PC-3 (cell line): ENCODE measurements at regions not wholly inside any gene's neighbourhood (a gene's known extent, or its start where the extent isn't known, plus 50 kb on each side); places are given as distances from the start of the nearest gene placed in this dataset.

Experiments
- ATAC-seq: fragments of 200-7000 bp; cut with Tn5 transposase; 2 replicates; pipeline ENCODE4 v1.9.1; 2020; ENCODE audit warnings: mild to moderate bottlenecking, moderate library complexity
- BruUV-seq: library from RNA; stranded (reverse); fragments of 400-500 nt; replicated peaks from 2 replicates; lab custom pipeline; 2021; lab: Mats Ljungman, UMichigan
- CTCF ChIA-PET: fragments of 300-600 bp; sonication (Branson Sonifier 250); formaldehyde crosslinking; loops from one replicate; lab custom pipeline; 2022; ENCODE audit warnings: antibody characterized with exemption; lab: Charles Lee
- POLR2A ChIA-PET: fragments of 300-600 bp; sonication (Branson Sonifier 250); formaldehyde crosslinking; loops from one replicate; lab custom pipeline; 2022; ENCODE audit warnings: antibody characterized with exemption; ENCODE audit not compliant: unreplicated experiment; lab: Charles Lee
- DNase-seq: peaks from one replicate; pipeline ENCODE4 v3.0.0-alpha.2; 2015
- H2AFZ ChIP-seq: fragments of 300-600 bp; sonication (generic); 2 replicates; pipeline ENCODE4 v1.6.0; 2016; ENCODE audit warnings: antibody characterized with exemption, low read length
- H3F3A ChIP-seq: fragments of 300-600 bp; sonication (generic); one replicate; pipeline ENCODE4 v1.6.0; 2017; ENCODE audit warnings: antibody characterized with exemption, low read length, control low read depth, mild to moderate bottlenecking; ENCODE audit not compliant: unreplicated experiment
- H3K27ac ChIP-seq: fragments of 300-600 bp; sonication (generic); 2 replicates; pipeline ENCODE4 v1.5.1; 2016; ENCODE audit warnings: mild to moderate bottlenecking, low read length
- H3K27me3 ChIP-seq: fragments of 300-600 bp; sonication (generic); 2 replicates; pipeline ENCODE4 v1.6.1; 2016; ENCODE audit warnings: low read length, mixed read lengths
- H3K36me3 ChIP-seq: fragments of 300-600 bp; sonication (generic); 2 replicates; pipeline ENCODE4 v1.6.1; 2016; ENCODE audit warnings: low read depth, mixed run types, low read length, mixed read lengths
- H3K4me1 ChIP-seq: fragments of 300-600 bp; sonication (generic); 2 replicates; pipeline ENCODE4 v1.5.1; 2016; ENCODE audit warnings: low read length; ENCODE audit not compliant: insufficient read depth
- H3K4me2 ChIP-seq: fragments of 300-600 bp; sonication (generic); 2 replicates; pipeline ENCODE4 v1.6.0; 2016; ENCODE audit warnings: low read length
- H3K4me3 ChIP-seq: fragments of 300-600 bp; sonication (generic); 2 replicates; pipeline ENCODE4 v1.5.1; 2016; ENCODE audit warnings: mild to moderate bottlenecking, low read length, mixed read lengths
- H3K79me2 ChIP-seq: fragments of 300-600 bp; sonication (generic); 2 replicates; pipeline ENCODE4 v1.6.1; 2017; ENCODE audit warnings: low read length, mixed read lengths
- H3K9ac ChIP-seq: fragments of 300-600 bp; sonication (generic); 2 replicates; pipeline ENCODE4 v1.6.0; 2016; ENCODE audit warnings: mild to moderate bottlenecking, low read length
- H3K9me2 ChIP-seq: fragments of 300-600 bp; sonication (generic); replicated peaks from 2 replicates; pipeline ENCODE4 v1.6.1; 2016; ENCODE audit warnings: mixed run types, low read length, mixed read lengths
- H3K9me3 ChIP-seq: fragments of 300-600 bp; sonication (generic); 2 replicates; pipeline ENCODE4 v1.6.1; 2016; ENCODE audit warnings: low read length, mixed read lengths
- H4K20me1 ChIP-seq: fragments of 300-600 bp; sonication (generic); 2 replicates; pipeline ENCODE4 v1.6.1; 2016; ENCODE audit warnings: low read length, mixed read lengths
- EZH2 ChIP-seq: fragments of 300-600 bp; sonication (generic); IDR thresholded peaks from one replicate; pipeline ENCODE4 v1.6.1; 2017; ENCODE audit warnings: antibody characterized with exemption, mild to moderate bottlenecking, low read length; ENCODE audit not compliant: unreplicated experiment
- EZH2phosphoT487 ChIP-seq: fragments of 300-600 bp; sonication (generic); IDR thresholded peaks from 2 replicates; pipeline ENCODE4 v1.6.1; 2018; ENCODE audit warnings: mild to moderate bottlenecking, antibody characterized with exemption, low read length, borderline replicate concordance
- intact Hi-C: fragments of 100-400 bp; cut with micrococcal nuclease; formaldehyde crosslinking; loops from 2 replicates; pipeline ENCODE4 v1.9.0; 2023
- TF ChIP-seq, protein P1 (sequence below): fragments of 300-600 bp; sonication (generic); conservative IDR thresholded peaks from 2 replicates; pipeline ENCODE4 v1.5.1; 2017; ENCODE audit warnings: antibody characterized with exemption, low read depth, mild to moderate bottlenecking, low read length

DNA sequence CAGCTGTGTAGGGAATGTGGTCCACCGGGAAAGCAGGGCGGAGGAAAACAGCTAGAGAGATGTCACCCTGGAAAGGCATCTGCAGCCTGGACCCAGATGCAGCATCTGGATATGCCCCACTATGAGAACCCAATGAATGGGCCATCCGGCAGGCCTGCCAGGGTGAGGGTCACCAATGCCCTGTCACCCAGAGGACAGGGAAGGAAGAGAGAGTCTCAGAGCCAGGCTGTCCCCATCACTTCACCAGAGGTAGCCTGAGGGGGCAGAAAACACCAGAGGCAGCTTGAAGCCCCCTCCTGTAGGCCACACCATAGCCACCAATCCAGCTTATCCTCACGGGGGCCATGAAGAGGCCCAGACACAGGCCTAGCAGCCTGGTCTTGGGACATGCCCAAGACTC, 118.8 kb downstream of the TUBA3C start:
- Histone ChIP-seq H4K20me1 (no peaks in the 10 kb centered on the region), H3K27me3 (no peaks in the 10 kb centered on the region), H3K4me3 (no peak overlapping the region), H3F3A (no peaks in the 10 kb centered on the region), H3K27ac (no peak overlapping the region), H2AFZ (no peak overlapping the region), H3K4me2 (no peak overlapping the region), H3K79me2 (no peaks in the 10 kb centered on the region), H3K36me3 (no peaks in the 10 kb centered on the region), H3K9me2 (no peaks in the 10 kb centered on the region), H3K4me1 (no peaks in the 10 kb centered on the region), H3K9me3 (peaks cover 18% of the 10 kb centered on the region; the same call in 1 of the 2 replicates), H3K9ac (no peak overlapping the region)
- BruUV-seq: no TSS peak
- intact Hi-C loops: no loop called here
- TF ChIP-seq EZH2phosphoT487 (no peak), EZH2 (no peak)
- TF ChIP-seq, protein P1, sequence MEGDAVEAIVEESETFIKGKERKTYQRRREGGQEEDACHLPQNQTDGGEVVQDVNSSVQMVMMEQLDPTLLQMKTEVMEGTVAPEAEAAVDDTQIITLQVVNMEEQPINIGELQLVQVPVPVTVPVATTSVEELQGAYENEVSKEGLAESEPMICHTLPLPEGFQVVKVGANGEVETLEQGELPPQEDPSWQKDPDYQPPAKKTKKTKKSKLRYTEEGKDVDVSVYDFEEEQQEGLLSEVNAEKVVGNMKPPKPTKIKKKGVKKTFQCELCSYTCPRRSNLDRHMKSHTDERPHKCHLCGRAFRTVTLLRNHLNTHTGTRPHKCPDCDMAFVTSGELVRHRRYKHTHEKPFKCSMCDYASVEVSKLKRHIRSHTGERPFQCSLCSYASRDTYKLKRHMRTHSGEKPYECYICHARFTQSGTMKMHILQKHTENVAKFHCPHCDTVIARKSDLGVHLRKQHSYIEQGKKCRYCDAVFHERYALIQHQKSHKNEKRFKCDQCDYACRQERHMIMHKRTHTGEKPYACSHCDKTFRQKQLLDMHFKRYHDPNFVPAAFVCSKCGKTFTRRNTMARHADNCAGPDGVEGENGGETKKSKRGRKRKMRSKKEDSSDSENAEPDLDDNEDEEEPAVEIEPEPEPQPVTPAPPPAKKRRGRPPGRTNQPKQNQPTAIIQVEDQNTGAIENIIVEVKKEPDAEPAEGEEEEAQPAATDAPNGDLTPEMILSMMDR: no peak
- ATAC-seq (no peak), DNase-seq (no peak)
- CTCF ChIA-PET: no interaction called here
- POLR2A ChIA-PET: no interaction called here

DNA sequence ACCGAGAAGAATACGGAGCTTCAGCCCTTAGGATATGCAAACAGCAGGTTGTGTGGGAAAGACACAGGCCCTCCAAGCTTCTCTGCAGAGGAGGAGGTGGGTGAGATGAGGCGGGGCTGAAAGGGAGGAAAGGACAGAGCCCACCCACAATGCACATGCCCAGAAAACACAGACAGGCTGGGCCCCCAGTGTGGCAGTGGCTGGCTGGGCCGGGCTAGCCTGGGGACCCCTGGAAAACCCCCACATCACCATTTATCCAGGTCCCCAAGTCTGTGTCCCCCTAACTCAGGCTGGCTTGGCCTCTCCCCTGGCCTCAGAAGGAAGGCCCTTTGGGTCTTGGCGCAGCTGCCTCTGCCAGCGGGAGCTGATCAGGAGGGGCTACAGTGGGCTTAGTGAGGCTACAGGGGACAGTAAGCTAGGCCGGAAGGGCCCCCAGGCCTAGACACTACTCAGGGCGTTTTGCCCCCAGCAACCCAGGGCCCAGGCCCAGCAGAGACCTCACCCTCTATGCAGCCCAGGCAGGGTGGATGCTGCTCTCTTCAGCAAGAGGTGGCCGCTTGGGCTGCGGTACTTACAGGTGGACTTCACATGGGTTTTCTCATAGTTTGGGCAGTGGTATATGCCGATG, 119.5 kb downstream of the TUBA3C start:
- no TSS peak for BruUV-seq
- ChIA-PET CTCF (no interaction called here), POLR2A (no interaction called here)
- Histone ChIP-seq H2AFZ (no peak overlapping the region), H3K4me2 (no peak overlapping the region), H3K9me2 (no peaks in the 10 kb centered on the region), H3K4me3 (no peak overlapping the region), H4K20me1 (no peaks in the 10 kb centered on the region), H3K4me1 (no peaks in the 10 kb centered on the region), H3K9ac (no peak overlapping the region), H3K27ac (no peak overlapping the region), H3K27me3 (no peaks in the 10 kb centered on the region), H3K9me3 (peaks cover 18% of the 10 kb centered on the region; the same call in 1 of the 2 replicates), H3K79me2 (no peaks in the 10 kb centered on the region), H3F3A (no peaks in the 10 kb centered on the region), H3K36me3 (no peaks in the 10 kb centered on the region)
- no peak for TF ChIP-seq EZH2phosphoT487
- TF ChIP-seq, protein P1: no peak
- no peak for TF ChIP-seq EZH2
- intact Hi-C loops: no loop called here
- DNase-seq: no peak
- ATAC-seq: no peak

- no peak overlapping the region for H3K27ac ChIP-seq
- no peaks in the 10 kb centered on the region for H3F3A ChIP-seq
- intact Hi-C loops: no loop called here
- no peaks in the 10 kb centered on the region for H3K4me1 ChIP-seq
- H2AFZ ChIP-seq: no peak overlapping the region
- no peaks in the 10 kb centered on the region for H3K79me2 ChIP-seq
- H3K36me3 ChIP-seq: no peaks in the 10 kb centered on the region
- TF ChIP-seq EZH2phosphoT487: no peak
- no peak for TF ChIP-seq EZH2
- TF ChIP-seq, protein P1: no peak
- peaks cover 16% of the 10 kb centered on the region; the same call in 1 of the 2 replicates for H3K9me3 ChIP-seq
- no peaks in the 10 kb centered on the region for H3K27me3 ChIP-seq
- no peaks in the 10 kb centered on the region for H3K9me2 ChIP-seq
- no peak for DNase-seq
- H4K20me1 ChIP-seq: no peaks in the 10 kb centered on the region
- H3K4me2 ChIP-seq: no peak overlapping the region
- CTCF ChIA-PET: no interaction called here
- no peak overlapping the region for H3K4me3 ChIP-seq
- BruUV-seq: no TSS peak
- POLR2A ChIA-PET: no interaction called here
- ATAC-seq: no peak
- H3K9ac ChIP-seq: no peak overlapping the region
Observed at GRCh38 chr13:19061278-19061677, 120.3 kb downstream of the TUBA3C start.
